ENCODE measurements at regions not wholly inside any gene's neighbourhood (a gene's known extent, or its start where the extent isn't known, plus 50 kb on each side); places are given as distances from the start of the nearest gene placed in this dataset.

- TF ChIP-seq, protein P1, sequence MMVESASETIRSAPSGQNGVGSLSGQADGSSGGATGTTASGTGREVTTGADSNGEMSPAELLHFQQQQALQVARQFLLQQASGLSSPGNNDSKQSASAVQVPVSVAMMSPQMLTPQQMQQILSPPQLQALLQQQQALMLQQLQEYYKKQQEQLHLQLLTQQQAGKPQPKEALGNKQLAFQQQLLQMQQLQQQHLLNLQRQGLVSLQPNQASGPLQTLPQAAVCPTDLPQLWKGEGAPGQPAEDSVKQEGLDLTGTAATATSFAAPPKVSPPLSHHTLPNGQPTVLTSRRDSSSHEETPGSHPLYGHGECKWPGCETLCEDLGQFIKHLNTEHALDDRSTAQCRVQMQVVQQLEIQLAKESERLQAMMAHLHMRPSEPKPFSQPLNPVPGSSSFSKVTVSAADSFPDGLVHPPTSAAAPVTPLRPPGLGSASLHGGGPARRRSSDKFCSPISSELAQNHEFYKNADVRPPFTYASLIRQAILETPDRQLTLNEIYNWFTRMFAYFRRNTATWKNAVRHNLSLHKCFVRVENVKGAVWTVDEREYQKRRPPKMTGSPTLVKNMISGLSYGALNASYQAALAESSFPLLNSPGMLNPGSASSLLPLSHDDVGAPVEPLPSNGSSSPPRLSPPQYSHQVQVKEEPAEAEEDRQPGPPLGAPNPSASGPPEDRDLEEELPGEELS (CRISPR knock-in tag; IDR thresholded peaks at IDR 0.05), result no peak
- TF ChIP-seq NR2C2 (CRISPR knock-in tag; IDR thresholded peaks at IDR 0.05) (no peak), CTCF (IDR thresholded peaks at IDR 0.05) (no peak), PRRX2 (CRISPR knock-in tag; IDR thresholded peaks at IDR 0.05) (no peak), TCF7 (CRISPR knock-in tag; IDR thresholded peaks at IDR 0.05; ENCODE audit: low read depth) (no peak), HMGXB4 (CRISPR knock-in tag; IDR thresholded peaks at IDR 0.05) (no peak), ZSCAN18 (CRISPR knock-in tag; IDR thresholded peaks at IDR 0.05) (no peak), JUN (CRISPR knock-in tag; IDR thresholded peaks at IDR 0.05) (no peak)
- TF ChIP-seq, protein P2, sequence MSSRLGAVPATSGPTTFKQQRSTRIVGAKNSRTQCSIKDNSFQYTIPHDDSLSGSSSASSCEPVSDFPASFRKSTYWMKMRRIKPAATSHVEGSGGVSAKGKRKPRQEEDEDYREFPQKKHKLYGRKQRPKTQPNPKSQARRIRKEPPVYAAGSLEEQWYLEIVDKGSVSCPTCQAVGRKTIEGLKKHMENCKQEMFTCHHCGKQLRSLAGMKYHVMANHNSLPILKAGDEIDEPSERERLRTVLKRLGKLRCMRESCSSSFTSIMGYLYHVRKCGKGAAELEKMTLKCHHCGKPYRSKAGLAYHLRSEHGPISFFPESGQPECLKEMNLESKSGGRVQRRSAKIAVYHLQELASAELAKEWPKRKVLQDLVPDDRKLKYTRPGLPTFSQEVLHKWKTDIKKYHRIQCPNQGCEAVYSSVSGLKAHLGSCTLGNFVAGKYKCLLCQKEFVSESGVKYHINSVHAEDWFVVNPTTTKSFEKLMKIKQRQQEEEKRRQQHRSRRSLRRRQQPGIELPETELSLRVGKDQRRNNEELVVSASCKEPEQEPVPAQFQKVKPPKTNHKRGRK (CRISPR knock-in tag; IDR thresholded peaks at IDR 0.05; ENCODE audit: borderline replicate concordance), result no peak
Observed at GRCh38 chr2:106944215-106944614, 58.2 kb upstream of the ST6GAL2 start.
